H1 (cell line): ENCODE measurements at regions not wholly inside any gene's neighbourhood (a gene's known extent, or its start where the extent isn't known, plus 50 kb on each side); places are given as distances from the start of the nearest gene placed in this dataset.

Experiments used
- CTCF ChIA-PET: fragments of 300-600 bp; sonication (Branson Sonifier 250); formaldehyde crosslinking; loops from one replicate; lab custom pipeline; 2021; ENCODE audit not compliant: partially characterized antibody; lab: Charles Lee
- POLR2A ChIA-PET: fragments of 300-600 bp; sonication (Branson Sonifier 250); formaldehyde crosslinking; loops from one replicate; lab custom pipeline; 2021; ENCODE audit warnings: inconsistent platforms; ENCODE audit not compliant: partially characterized antibody; lab: Charles Lee
- DNase-seq, 2 experiments: peaks; one replicate each; pipeline versions ENCODE4 v3.0.0 to v3.0.0-alpha.2; 2010 to 2022; ENCODE audit warnings: low spot score in 2 of 2, low read depth in 1 of 2, mixed read lengths in 1 of 2
- FAIRE-seq: peaks from 2 replicates; lab custom pipeline; 2011; peaks lifted over from hg19 to GRCh38; lab: Jason Lieb, UNC
- H2AFZ ChIP-seq: 2 replicates; pipeline ENCODE4 v1.8.1; 2012; ENCODE audit warnings: low read length, inconsistent platforms
- H2AK5ac ChIP-seq: 2 replicates; pipeline ENCODE4 v1.6.1; 2013; ENCODE audit warnings: low read depth, low read length
- H2BK120ac ChIP-seq: replicated peaks from 2 replicates; pipeline ENCODE3; 2013; ENCODE audit warnings: low read depth, low read length, inconsistent platforms
- H2BK12ac ChIP-seq: 2 replicates; pipeline ENCODE4 v1.6.1; 2013; ENCODE audit warnings: low read depth, low read length
- H2BK15ac ChIP-seq: 2 replicates; pipeline ENCODE4 v1.6.1; 2013; ENCODE audit warnings: low read length
- H2BK20ac ChIP-seq: 2 replicates; pipeline ENCODE4 v1.6.1; 2013; ENCODE audit warnings: low read length
- H2BK5ac ChIP-seq: 2 replicates; pipeline ENCODE4 v1.6.1; 2013; ENCODE audit warnings: low read depth, low read length
- H3K14ac ChIP-seq: 2 replicates; pipeline ENCODE4 v1.6.1; 2013; ENCODE audit warnings: inconsistent platforms; ENCODE audit not compliant: insufficient read length
- H3K18ac ChIP-seq: 2 replicates; pipeline ENCODE4 v1.6.1; 2013; ENCODE audit warnings: low read length; ENCODE audit errors: extremely low read depth
- H3K23ac ChIP-seq: 2 replicates; pipeline ENCODE4 v1.6.1; 2013; ENCODE audit warnings: inconsistent platforms; ENCODE audit not compliant: insufficient read length
- H3K23me2 ChIP-seq: 2 replicates; pipeline ENCODE4 v1.6.1; 2013; ENCODE audit warnings: low read depth, low read length
- H3K27ac ChIP-seq: 2 replicates; pipeline ENCODE4 v1.6.1; 2011; ENCODE audit warnings: low read depth, low read length, inconsistent platforms
- H3K27me3 ChIP-seq, 4 experiments: replicated peaks in 1 of 4; 1 replicate in 1 of 4; 2 replicates in 3 of 4; pipeline versions ENCODE4 v1.6.1 to v1.8.1; 2011 to 2013; ENCODE audit warnings: low read length in 3 of 4, mild to moderate bottlenecking in 3 of 4, inconsistent platforms in 2 of 4, mixed read lengths in 2 of 4, moderate library complexity in 1 of 4; ENCODE audit not compliant: control insufficient read depth in 3 of 4, insufficient read depth in 3 of 4; ENCODE audit errors: extremely low read depth in 1 of 4
- H3K36me3 ChIP-seq, 4 experiments: 2 replicates each; pipeline versions ENCODE4 v1.6.1 to v1.8.1; 2011 to 2013; ENCODE audit warnings: mild to moderate bottlenecking in 4 of 4, low read length in 3 of 4, moderate library complexity in 2 of 4, control low read depth in 1 of 4, inconsistent platforms in 1 of 4; ENCODE audit not compliant: insufficient read depth in 4 of 4, control insufficient read depth in 2 of 4
- H3K4ac ChIP-seq: replicated peaks from 2 replicates; pipeline ENCODE3; 2013; ENCODE audit warnings: low read length, low read depth, mixed read lengths, inconsistent platforms; ENCODE audit not compliant: insufficient read length
- H3K4me1 ChIP-seq, 4 experiments: replicated peaks in 1 of 4; 1 replicate in 1 of 4; 2 replicates in 3 of 4; pipeline versions ENCODE4 v1.6.1 to v1.8.1; 2011 to 2013; ENCODE audit warnings: low read length in 3 of 4, inconsistent platforms in 2 of 4, mixed read lengths in 1 of 4; ENCODE audit not compliant: insufficient read depth in 4 of 4, control insufficient read depth in 3 of 4
- H3K4me2 ChIP-seq, 2 experiments: 2 replicates each; pipeline versions ENCODE4 v1.6.1 to v1.8.1; 2011 to 2013; ENCODE audit warnings: low read depth in 2 of 2, low read length in 2 of 2, control low read depth in 1 of 2, inconsistent platforms in 1 of 2, mild to moderate bottlenecking in 1 of 2; ENCODE audit not compliant: insufficient read depth in 1 of 2
- H3K4me3 ChIP-seq, 4 experiments: fragments of 200-600, 300-600 bp in 1 of 4; sonication (generic), shearing (Covaris generic), sonication (Bioruptor Twin) in 1 of 4; 2 replicates each; pipeline versions ENCODE4 v1.5.1 to v1.8.1; 2011 to 2016; ENCODE audit warnings: low read length in 4 of 4, low read depth in 3 of 4, control low read depth in 2 of 4, inconsistent platforms in 2 of 4, mild to moderate bottlenecking in 2 of 4, mixed read lengths in 1 of 4, moderate library complexity in 1 of 4; ENCODE audit not compliant: insufficient read depth in 2 of 4; ENCODE audit errors: extremely low read depth in 1 of 4
- H3K56ac ChIP-seq: replicated peaks from 2 replicates; pipeline ENCODE3; 2013; ENCODE audit warnings: low read depth, mild to moderate bottlenecking, mixed read lengths, low read length, inconsistent platforms; ENCODE audit not compliant: insufficient read length
- H3K79me1 ChIP-seq: 2 replicates; pipeline ENCODE4 v1.6.1; 2013; ENCODE audit warnings: low read depth, low read length, control low read depth
- H3K79me2 ChIP-seq, 2 experiments: 2 replicates each; pipeline versions ENCODE4 v1.6.1 to v1.8.1; 2012 to 2013; ENCODE audit warnings: low read length in 2 of 2, mild to moderate bottlenecking in 2 of 2, inconsistent platforms in 1 of 2; ENCODE audit not compliant: insufficient read depth in 2 of 2, control insufficient read depth in 1 of 2
- H3K9ac ChIP-seq, 4 experiments: replicated peaks in 1 of 4; 1 replicate in 1 of 4; 2 replicates in 3 of 4; pipeline versions ENCODE4 v1.6.1 to v1.8.1; 2011 to 2013; ENCODE audit warnings: low read depth in 3 of 4, low read length in 3 of 4, control low read depth in 2 of 4, mild to moderate bottlenecking in 2 of 4, moderate library complexity in 2 of 4, inconsistent platforms in 1 of 4; ENCODE audit errors: extremely low read depth in 1 of 4
- H3K9me3 ChIP-seq, 2 experiments: 2 replicates each; pipeline versions ENCODE4 v1.6.1 to v1.8.1; 2012 to 2013; ENCODE audit warnings: mild to moderate bottlenecking in 2 of 2, moderate library complexity in 2 of 2, control low read depth in 1 of 2, inconsistent platforms in 1 of 2, low read depth in 1 of 2, low read length in 1 of 2, mixed read lengths in 1 of 2; ENCODE audit not compliant: insufficient read depth in 2 of 2
- H4K20me1 ChIP-seq, 2 experiments: replicated peaks in 1 of 2; 2 replicates each; pipeline versions ENCODE3 to v1.8.1; 2011 to 2013; ENCODE audit warnings: inconsistent platforms in 2 of 2, low read length in 2 of 2, mild to moderate bottlenecking in 1 of 2; ENCODE audit not compliant: insufficient read depth in 2 of 2, control insufficient read depth in 1 of 2
- H4K5ac ChIP-seq: 2 replicates; pipeline ENCODE4 v1.6.1; 2013; ENCODE audit warnings: low read length, low read depth, mixed read lengths, inconsistent platforms; ENCODE audit not compliant: insufficient read length
- H4K8ac ChIP-seq: 2 replicates; pipeline ENCODE4 v1.8.0; 2013; ENCODE audit warnings: mild to moderate bottlenecking, moderate library complexity, low read length, inconsistent platforms; ENCODE audit not compliant: insufficient read depth; ENCODE audit errors: extremely low read depth
- H4K91ac ChIP-seq: replicated peaks from 2 replicates; pipeline ENCODE3; 2013; ENCODE audit warnings: low read length, mixed read lengths, inconsistent platforms; ENCODE audit not compliant: insufficient read length
- SRF ChIP-seq: IDR thresholded peaks from 2 replicates; pipeline ENCODE4 v1.6.1; 2011; ENCODE audit warnings: mild to moderate bottlenecking, low read depth, low read length, moderate library complexity

DNA sequence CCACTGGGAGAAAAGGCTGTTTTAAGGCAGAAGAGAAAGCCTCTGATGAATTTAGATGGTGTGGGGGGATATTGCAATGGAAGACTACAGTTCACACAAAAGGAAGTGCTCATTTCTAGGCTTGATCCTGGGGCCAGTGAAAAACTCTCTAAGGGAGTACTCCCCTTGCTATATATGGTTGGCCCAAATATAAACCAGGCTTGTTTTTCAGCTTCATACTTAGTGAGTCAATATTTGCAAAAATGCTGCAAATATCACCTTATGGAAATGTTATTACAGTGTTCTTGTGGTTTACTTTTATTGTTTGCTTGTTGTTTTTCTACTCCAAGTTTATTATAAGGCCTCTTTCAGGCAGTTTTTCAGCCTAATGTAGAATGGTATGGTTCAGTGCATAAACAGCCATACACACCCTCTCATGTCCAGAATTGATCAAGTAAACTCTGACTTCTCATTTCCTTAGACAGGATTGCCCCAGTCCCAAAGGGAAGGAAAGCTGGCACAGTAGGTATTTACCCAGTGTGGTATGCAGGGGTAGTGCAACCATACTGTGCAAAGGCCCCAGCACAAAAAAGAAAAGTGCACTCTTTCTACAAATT is 115.1 kb downstream of the FEM1C start:
- H2AK5ac ChIP-seq, result no peak overlapping the region
- no peak overlapping the region for H3K4me3 ChIP-seq
- H2BK120ac ChIP-seq, result no peak overlapping the region
- no peak overlapping the region for H2BK20ac ChIP-seq
- H3K4me1 ChIP-seq, result peaks cover 0 to 6% (median 0%) of the 10 kb centered on the region in 4 experiments; a peak in 1 of 7 replicates
- H3K27ac ChIP-seq, result no peak overlapping the region
- H3K18ac ChIP-seq, result no peak overlapping the region
- H3K56ac ChIP-seq, result no peak overlapping the region
- ChIA-PET CTCF (interaction anchor here (0.6 to 1.6 kb wide), 4 partner anchors 55 to 331 kb away, joined by 3 to 4 read pairs (median 3); no protein-coding TSS in a partner anchor), POLR2A (no interaction called here)
- H2BK5ac ChIP-seq, result no peak overlapping the region
- no peak overlapping the region for H3K4ac ChIP-seq
- no peak overlapping the region for H2BK15ac ChIP-seq
- H3K36me3 ChIP-seq, result no peaks in the 10 kb centered on the region
- DNase-seq (no peak), FAIRE-seq (no peak)
- no peaks in the 10 kb centered on the region for H4K20me1 ChIP-seq
- no peak overlapping the region for H3K4me2 ChIP-seq
- H3K14ac ChIP-seq, result no peak overlapping the region
- H3K23ac ChIP-seq, result no peak overlapping the region
- H4K91ac ChIP-seq, result no peak overlapping the region
- no peak overlapping the region for H2BK12ac ChIP-seq
- H3K9ac ChIP-seq, result no peak overlapping the region
- no peaks in the 10 kb centered on the region for H3K79me1 ChIP-seq
- H3K79me2 ChIP-seq, result no peaks in the 10 kb centered on the region
- H3K9me3 ChIP-seq, result no peaks in the 10 kb centered on the region
- no peak overlapping the region for H4K8ac ChIP-seq
- no peak overlapping the region for H4K5ac ChIP-seq
- H2AFZ ChIP-seq, result no peak overlapping the region
- no peaks in the 10 kb centered on the region for H3K27me3 ChIP-seq
- no peaks in the 10 kb centered on the region for H3K23me2 ChIP-seq
- TF ChIP-seq SRF, result no peak
